ENCODE measurements at regions not wholly inside any gene's neighbourhood (a gene's known extent, or its start where the extent isn't known, plus 50 kb on each side); places are given as distances from the start of the nearest gene placed in this dataset.

- TF ChIP-seq, protein P1, sequence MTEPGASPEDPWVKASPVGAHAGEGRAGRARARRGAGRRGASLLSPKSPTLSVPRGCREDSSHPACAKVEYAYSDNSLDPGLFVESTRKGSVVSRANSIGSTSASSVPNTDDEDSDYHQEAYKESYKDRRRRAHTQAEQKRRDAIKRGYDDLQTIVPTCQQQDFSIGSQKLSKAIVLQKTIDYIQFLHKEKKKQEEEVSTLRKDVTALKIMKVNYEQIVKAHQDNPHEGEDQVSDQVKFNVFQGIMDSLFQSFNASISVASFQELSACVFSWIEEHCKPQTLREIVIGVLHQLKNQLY (CRISPR knock-in tag; IDR thresholded peaks at IDR 0.05), result no peak
- TF ChIP-seq SIN3A (IDR thresholded peaks at IDR 0.05; ENCODE audit: borderline replicate concordance, low read depth, low read length) (no peak), EZH2 (conservative IDR thresholded peaks at IDR 0.05; ENCODE audit: low read depth, low read length) (no peak), TEAD2 (CRISPR knock-in tag; IDR thresholded peaks at IDR 0.05) (no peak)
These were observed 58.7 kb downstream of the OTOL1 start for GRCh38 chr3:161555320-161555719.

All from HepG2 (cell line).